ENCODE measurements at regions not wholly inside any gene's neighbourhood (a gene's known extent, or its start where the extent isn't known, plus 50 kb on each side); places are given as distances from the start of the nearest gene placed in this dataset.

DNA sequence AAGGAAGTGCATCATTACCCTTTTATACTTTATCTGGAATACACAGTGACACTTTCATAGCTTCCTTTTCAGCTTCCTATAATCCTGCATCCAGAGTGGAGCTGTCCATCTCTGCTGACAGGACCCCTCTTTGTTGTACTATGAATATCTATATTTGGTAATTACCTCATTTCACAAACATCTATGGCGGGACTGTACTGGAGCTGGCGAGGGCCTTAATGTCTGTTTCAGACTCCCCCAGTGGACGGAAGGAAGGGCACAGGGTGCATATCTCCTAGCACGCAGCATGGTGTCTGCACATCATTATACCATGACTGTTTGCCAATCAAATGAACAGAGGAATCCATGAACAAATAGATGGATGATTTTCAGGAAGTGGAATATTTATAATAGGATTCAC lies 142.3 kb downstream of the SOX11 start:
- TF ChIP-seq EP300 (IDR thresholded peaks at IDR 0.05) (no peak), POLR2AphosphoS5 (IDR thresholded peaks at IDR 0.05) (no peak), POLR2A (IDR thresholded peaks at IDR 0.05) (no peak)
- TF ChIP-seq, protein P1, sequence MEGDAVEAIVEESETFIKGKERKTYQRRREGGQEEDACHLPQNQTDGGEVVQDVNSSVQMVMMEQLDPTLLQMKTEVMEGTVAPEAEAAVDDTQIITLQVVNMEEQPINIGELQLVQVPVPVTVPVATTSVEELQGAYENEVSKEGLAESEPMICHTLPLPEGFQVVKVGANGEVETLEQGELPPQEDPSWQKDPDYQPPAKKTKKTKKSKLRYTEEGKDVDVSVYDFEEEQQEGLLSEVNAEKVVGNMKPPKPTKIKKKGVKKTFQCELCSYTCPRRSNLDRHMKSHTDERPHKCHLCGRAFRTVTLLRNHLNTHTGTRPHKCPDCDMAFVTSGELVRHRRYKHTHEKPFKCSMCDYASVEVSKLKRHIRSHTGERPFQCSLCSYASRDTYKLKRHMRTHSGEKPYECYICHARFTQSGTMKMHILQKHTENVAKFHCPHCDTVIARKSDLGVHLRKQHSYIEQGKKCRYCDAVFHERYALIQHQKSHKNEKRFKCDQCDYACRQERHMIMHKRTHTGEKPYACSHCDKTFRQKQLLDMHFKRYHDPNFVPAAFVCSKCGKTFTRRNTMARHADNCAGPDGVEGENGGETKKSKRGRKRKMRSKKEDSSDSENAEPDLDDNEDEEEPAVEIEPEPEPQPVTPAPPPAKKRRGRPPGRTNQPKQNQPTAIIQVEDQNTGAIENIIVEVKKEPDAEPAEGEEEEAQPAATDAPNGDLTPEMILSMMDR (IDR thresholded peaks at IDR 0.05) = no peak
- no peaks in the 10 kb centered on the region for H3K9me3 ChIP-seq
- H3K36me3 ChIP-seq = no peaks in the 10 kb centered on the region
- H3K27ac ChIP-seq = no peak overlapping the region
- no peak overlapping the region for H3K4me3 ChIP-seq
- no peaks in the 10 kb centered on the region for H3K4me1 ChIP-seq
- DNase-seq (ENCODE audit: low spot score in 2 of 2) = no peak
- WGBS = 43% methylated on average over 4 of the region's 4 CpGs
- no peaks in the 10 kb centered on the region for H3K27me3 ChIP-seq

DNA sequence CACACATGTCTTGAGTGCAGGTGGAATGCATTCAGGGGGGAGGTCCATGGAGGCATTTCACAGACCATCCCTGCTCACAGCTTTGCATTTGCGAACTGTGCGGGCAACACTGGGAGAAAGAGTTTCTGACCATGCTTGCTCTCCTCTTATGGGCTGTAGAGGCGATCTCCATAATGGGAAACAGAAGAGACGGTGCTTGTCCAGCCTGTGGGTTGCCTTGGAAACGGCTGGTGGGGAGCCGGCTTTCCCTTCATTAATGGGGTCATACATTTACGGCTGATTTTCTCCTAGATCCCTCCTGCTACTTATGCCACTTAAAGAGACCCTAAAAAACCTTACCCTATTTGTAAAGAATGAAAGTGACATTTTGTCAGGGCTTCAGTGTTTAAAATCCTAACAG lies 147.4 kb downstream of the SOX11 start:
- H3K9me3 ChIP-seq = no peaks in the 10 kb centered on the region
- no peaks in the 10 kb centered on the region for H3K4me1 ChIP-seq
- no peaks in the 10 kb centered on the region for H3K36me3 ChIP-seq
- DNase-seq (ENCODE audit: low spot score in 2 of 2) = no peak
- no peak overlapping the region for H3K27ac ChIP-seq
- no peak overlapping the region for H3K4me3 ChIP-seq
- WGBS = 53% methylated on average over 7 of the region's 7 CpGs
- no peaks in the 10 kb centered on the region for H3K27me3 ChIP-seq
- TF ChIP-seq POLR2AphosphoS5 (IDR thresholded peaks at IDR 0.05) = no peak
- no peak for TF ChIP-seq EP300 (IDR thresholded peaks at IDR 0.05)
- TF ChIP-seq, protein P1 (IDR thresholded peaks at IDR 0.05) = no peak
- TF ChIP-seq POLR2A (IDR thresholded peaks at IDR 0.05) = no peak

DNA sequence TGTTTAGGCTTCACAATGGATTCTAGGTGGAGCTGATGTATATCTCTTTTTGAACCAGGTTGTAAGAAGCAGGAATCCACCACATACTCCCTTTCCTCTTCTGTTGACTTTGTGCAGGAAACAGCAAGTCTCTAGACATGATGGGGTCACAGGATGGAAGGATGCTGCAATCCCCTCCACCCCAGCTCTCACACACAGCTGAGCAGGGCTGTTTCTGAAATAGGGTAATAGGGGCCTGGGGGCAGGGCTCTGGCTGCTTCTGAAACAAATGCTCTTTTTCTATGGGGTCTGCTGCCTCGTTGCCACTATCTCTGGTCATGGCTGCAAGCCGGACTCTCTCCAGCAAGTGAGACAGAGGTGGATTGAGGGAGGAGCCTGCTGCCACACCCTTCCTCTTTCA lies 148.9 kb downstream of the SOX11 start:
- H3K4me3 ChIP-seq = no peak overlapping the region
- H3K4me1 ChIP-seq = no peaks in the 10 kb centered on the region
- TF ChIP-seq POLR2AphosphoS5 (IDR thresholded peaks at IDR 0.05) = no peak
- TF ChIP-seq POLR2A (IDR thresholded peaks at IDR 0.05) = no peak
- no peak for TF ChIP-seq EP300 (IDR thresholded peaks at IDR 0.05)
- WGBS = 63% methylated on average over 2 of the region's 2 CpGs
- H3K9me3 ChIP-seq = no peaks in the 10 kb centered on the region
- DNase-seq (ENCODE audit: low spot score in 2 of 2) = no peak
- no peaks in the 10 kb centered on the region for H3K27me3 ChIP-seq
- H3K27ac ChIP-seq = no peak overlapping the region
- H3K36me3 ChIP-seq = no peaks in the 10 kb centered on the region

DNA sequence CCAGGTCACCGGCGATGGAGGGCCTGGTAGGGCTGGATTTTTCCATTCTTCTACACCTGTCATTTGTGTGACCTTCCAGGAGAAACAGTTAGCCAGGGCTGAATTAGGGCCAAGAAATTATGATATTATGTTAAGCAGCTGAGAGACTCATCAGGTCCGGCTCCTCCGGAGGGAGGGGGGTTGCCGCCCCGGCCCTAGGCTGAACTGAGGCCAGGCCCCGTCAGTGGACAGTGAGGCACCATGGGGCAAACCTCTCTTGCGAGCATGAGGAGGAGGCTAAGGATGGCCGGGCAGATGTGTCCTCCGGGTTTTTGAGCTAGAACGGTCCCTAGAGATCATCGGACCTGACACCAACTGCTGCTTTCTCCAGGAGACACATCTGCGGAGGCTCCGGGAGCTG lies 150.1 kb downstream of the SOX11 start:
- DNase-seq (ENCODE audit: low spot score in 2 of 2) = no peak
- TF ChIP-seq POLR2A (IDR thresholded peaks at IDR 0.05) (no peak), EP300 (IDR thresholded peaks at IDR 0.05) (no peak)
- Histone ChIP-seq H3K4me3 (no peak overlapping the region), H3K27me3 (no peaks in the 10 kb centered on the region), H3K36me3 (no peaks in the 10 kb centered on the region), H3K4me1 (no peaks in the 10 kb centered on the region), H3K9me3 (no peaks in the 10 kb centered on the region), H3K27ac (no peak overlapping the region)
- 89% methylated on average over 14 of the region's 14 CpGs for WGBS

DNA sequence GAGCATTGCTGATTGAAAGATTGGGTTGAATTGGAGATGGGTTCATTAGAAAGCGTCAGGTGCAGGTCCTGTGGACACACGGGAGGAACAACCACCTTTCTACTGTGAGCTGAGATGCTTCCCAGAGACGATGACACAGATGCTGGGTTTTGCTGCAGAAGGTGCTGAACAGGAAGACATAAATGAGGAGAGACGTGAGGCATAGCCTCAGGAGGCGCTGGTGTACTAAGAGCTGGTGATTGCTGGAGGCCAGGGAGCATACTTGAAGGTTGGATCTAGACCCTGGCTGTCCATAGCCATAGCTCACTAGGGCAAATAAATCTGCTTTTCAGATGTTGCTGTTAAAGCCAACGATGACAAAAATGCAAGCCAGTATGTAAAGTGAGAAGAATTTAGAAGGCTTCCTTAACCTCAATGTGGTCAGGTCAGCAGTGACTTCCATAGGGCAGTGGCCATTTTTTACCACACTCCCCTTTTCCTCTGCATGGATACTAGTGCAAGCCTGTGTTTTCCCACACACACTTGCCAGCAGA lies 153.7 kb downstream of the SOX11 start:
- Histone ChIP-seq H3K9me3 (no peaks in the 10 kb centered on the region), H3K4me3 (no peak overlapping the region), H3K4me1 (no peaks in the 10 kb centered on the region), H3K27ac (no peak overlapping the region), H3K27me3 (no peaks in the 10 kb centered on the region), H3K36me3 (no peaks in the 10 kb centered on the region)
- 69% methylated on average over 6 of the region's 6 CpGs for WGBS
- no peak for DNase-seq (ENCODE audit: low spot score in 2 of 2)
- TF ChIP-seq POLR2A (IDR thresholded peaks at IDR 0.05) (no peak), POLR2AphosphoS5 (IDR thresholded peaks at IDR 0.05) (no peak), EP300 (IDR thresholded peaks at IDR 0.05) (no peak)
- TF ChIP-seq, protein P1 (IDR thresholded peaks at IDR 0.05) = no peak

DNA sequence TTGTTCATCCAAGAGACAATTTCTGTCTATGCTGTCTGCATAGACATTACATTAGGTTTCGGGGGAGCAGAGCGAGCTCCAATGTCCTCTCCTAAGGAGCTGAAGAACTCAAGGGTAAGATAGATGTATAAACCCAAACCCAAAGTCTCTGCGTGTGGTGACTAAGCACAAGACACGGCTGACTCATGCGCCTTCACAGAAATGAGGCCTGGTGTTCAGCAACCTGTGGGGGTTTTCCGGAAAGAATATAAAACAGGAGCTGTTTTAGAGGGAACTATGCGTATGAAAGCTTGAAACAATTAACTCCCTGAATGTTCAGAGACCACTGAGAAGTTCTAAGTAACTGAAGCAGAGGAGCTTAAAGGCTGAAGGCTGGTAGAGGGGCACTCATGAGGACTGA lies 154.7 kb downstream of the SOX11 start:
- Histone ChIP-seq H3K9me3 (no peaks in the 10 kb centered on the region), H3K4me3 (no peak overlapping the region), H3K36me3 (no peaks in the 10 kb centered on the region), H3K27ac (no peak overlapping the region), H3K4me1 (no peaks in the 10 kb centered on the region), H3K27me3 (no peaks in the 10 kb centered on the region)
- WGBS = 76% methylated on average over 7 of the region's 7 CpGs
- DNase-seq (ENCODE audit: low spot score in 2 of 2) = no peak
- TF ChIP-seq, protein P1 (IDR thresholded peaks at IDR 0.05) = no peak
- TF ChIP-seq EP300 (IDR thresholded peaks at IDR 0.05) (no peak), POLR2A (IDR thresholded peaks at IDR 0.05) (no peak), POLR2AphosphoS5 (IDR thresholded peaks at IDR 0.05) (no peak)
